NCI-H82 (cell line): ENCODE measurements at regions not wholly inside any gene's neighbourhood (a gene's known extent, or its start where the extent isn't known, plus 50 kb on each side); places are given as distances from the start of the nearest gene placed in this dataset.

Experiments
- DNase-seq: peaks from one replicate; lab custom pipeline; 2025; lab: John Stamatoyannopoulos, UW

DNA sequence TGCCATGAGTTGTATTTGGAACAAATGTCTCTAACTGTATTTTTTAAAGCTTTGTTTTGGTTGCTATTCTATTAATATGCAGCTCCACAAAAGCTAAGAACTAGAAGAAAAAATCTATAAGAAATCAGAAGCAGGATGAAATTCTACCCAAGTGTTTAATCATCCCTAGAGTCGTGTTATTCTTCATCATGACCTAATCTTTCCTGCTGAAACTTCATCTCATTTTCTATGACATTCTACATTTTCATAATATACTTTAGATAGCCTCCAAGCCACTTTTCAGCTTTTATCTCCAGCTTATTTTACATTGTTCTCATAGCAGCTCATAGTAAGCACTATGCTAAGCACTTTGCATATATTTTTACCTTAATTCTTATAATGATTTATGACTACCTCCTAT is 302.8 kb downstream of the FOXO1 start:
- DNase-seq = no peak

DNA sequence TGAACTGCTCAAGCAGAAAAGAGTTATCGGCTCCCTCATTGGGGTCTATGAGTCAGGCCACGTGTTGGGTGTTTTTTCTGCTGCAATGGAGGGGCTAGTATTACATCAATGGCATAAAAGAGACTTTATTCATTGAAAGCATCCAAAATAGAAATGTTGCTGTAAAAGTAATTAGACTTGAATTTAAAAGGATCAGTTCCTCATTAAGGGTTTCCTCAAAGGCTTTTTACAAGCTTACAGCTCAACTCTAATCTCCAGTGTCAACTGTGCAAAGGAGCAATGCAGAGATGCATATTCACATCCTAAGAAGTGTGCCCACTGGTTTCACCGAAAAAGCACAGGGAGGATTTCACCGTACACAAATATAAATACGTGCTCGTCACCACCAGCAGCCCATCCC is 300.3 kb downstream of the FOXO1 start:
- DNase-seq = peak; percentile 82

- DNase-seq = no peak
These were observed 298.1 kb downstream of the FOXO1 start for GRCh38 chr13:40368127-40368891.

DNA sequence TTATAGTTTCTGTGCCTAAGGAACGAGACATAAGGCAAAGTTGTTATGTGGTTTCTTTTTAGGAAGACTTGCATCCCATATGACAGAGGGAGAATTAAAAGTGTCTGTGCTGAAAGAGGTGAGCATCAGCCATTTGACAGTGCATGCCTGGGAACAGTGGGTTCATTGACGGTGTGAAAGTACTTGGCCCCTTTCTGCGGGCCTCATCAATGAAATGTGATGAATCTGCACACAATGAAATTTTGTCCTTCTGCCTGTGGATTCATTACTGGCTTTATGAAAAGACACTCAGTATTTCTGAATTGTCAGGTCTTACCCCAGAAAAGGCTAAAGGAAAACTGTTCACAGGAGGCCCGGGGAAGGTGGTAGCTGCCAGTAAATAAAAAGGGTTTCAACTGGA is 295.8 kb downstream of the FOXO1 start:
- no peak for DNase-seq

DNA sequence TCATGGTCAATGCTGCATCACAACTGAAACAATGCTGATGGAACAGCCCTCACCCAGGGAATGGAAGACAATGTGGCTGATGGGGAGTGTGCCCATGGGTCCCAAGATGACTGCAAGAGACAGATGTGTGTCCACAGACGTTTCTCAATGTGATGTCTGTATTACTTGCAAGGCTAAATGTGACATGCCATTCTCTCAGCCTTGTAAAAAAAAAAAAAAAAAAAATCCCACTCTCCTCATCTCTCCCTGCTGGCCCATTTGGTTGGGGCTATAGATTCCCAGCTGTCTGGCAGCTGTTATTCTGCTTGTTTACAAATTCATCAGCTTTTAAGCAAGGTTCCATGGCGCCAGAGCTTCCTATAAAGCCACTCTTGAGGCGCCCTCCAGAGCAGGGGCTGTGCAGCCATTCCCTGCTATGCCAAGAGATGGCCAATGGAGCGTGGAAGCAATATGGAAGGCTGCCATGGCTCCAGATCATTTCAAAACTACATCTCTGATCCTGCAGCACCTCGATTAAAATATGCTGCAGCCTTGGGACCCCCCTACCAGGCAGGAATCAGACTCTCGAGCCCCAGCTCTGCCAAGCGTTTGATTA is 294.8 kb downstream of the FOXO1 start:
- no peak for DNase-seq

GRCh38 chr13:40373608-40374007 is 292.8 kb downstream of the FOXO1 start:
- peak; percentile 23 for DNase-seq

DNA sequence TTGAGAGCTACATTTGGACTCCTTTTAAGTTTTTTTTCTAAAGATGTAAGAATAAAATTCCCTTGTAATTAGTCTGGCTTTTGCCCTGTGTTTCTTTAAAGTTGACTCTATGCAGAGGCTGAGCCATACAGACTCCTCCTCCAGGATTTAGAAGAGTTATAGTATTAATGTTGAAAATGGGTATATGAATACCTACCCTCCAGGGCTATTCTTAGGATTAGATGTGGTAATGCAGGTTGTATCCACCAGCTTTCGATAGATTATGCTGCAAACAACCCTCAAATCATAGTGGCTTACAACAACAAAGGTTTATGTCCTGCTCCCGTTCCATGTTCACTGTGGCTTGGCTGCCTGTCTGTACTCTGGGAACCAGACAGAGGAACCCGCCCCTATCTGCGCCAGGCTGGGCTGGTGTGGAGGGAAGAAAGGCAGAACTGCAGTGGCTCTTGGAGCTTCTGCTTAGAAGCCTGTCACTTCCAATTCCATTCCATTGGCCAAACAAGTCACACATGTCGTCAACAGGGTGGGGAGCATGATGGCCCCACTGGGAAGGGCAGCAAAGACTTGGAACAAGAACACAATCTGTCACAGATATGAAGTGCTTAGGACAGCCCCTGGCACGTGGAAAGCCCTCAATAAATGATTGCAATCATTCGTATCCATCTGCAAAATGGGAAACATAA is 290.8 kb downstream of the FOXO1 start:
- no peak for DNase-seq

GRCh38 chr13:40376296-40376849 is 290.1 kb downstream of the FOXO1 start:
- no peak for DNase-seq

GRCh38 chr13:40376867-40377535 is 289.4 kb downstream of the FOXO1 start:
- DNase-seq = no peak

- no peak for DNase-seq
These were observed 288.7 kb downstream of the FOXO1 start for GRCh38 chr13:40377783-40378182.

- DNase-seq = no peak
These were observed 287.2 kb downstream of the FOXO1 start for GRCh38 chr13:40379196-40379595.

DNA sequence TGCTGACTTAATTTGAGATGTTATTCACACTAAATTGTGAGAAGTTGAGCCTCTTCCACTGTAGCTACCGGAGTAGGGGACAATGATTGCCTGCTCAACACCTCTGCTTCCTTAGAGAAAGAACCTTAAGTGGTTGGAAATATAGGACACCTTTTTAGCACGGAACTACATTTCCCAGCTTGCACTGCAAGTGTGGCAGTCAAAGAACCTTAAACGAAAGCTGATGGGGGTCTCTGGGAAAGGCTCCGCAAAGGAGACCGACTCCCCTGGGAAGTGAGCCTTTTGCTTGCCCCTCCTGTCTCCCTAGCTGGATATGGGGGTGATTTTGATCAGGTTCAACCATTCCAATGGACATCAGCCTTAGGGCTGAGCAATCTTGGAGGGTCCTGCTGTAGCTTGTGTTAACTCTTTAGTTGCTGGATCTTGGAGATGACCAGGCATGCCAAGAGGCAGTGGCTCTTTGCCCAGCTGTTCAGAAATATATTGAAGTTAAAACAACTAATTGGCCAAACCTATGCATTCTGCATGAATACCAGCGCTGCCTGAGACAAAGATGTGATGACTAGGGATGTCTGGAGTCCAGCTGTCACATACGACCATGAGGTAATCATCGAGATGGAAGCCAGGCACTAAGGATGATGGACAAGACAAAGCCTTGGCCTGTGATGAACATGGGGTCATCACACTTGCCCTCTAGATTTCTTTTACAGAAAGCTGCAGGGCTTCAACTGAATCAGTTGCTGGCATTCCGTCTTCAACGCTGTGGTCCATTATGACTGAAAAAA is 286.5 kb downstream of the FOXO1 start:
- no peak for DNase-seq

DNA sequence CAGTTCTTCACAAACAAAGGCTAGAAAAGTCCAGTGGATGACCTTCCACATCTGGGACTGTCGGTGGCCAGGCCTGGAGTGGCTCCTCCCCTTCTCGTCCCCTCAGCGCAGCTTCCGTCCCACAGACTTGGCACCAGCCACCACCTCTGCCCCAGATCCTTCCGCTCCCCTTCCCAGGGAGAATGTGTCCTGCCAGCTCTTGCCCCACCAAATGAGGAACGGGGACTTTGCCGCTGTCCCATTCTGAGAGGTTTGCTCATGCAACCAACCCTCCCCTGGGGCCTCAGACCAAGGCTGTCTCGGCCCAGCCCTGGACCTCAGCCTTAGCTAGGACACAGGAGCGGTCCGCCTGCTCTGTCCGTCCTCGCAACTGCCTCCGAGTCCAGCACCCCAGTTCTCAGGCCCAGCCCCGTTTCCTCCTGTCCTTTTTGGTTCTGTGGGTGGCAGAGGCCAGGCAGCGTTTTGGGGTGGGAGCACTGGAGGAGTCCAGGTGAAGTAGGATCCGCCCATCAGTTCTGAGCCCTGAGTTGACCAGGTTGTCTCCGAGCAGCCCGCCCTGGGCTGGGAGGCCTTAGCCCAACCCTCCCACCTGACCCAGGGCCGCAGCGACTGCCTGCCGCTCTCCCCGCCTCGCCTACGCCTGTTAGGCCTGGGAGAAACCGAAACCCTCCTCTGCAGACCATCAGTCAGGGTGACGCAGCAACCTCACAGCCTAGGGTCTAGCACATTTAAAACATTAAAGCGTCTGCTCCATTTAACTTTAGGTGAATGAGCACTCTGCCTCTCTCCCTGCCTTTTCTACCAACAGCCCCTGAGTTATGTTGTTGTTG is 284.3 kb downstream of the FOXO1 start:
- DNase-seq = no peak

DNA sequence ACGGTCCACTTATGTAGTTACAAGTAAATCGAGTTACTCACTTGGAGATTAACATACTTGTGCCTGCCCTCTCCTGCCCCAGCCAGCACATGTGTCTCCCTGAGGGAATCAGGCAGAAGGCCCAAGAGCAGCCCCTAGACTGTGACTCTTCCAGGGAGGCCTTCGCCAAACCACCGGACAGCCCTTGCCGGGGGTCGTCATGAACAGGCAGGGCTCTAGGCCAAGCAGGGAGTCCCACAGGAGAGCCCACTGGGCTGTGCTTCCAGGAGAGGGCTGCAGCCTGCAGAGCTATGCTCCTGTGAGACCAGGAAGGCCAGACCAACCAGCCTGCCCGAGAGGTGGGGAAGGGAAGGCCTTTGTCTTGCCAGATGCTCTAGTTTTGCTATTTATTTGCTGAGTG is 283.3 kb downstream of the FOXO1 start:
- DNase-seq = peak; percentile 24

GRCh38 chr13:40383885-40384284 is 282.6 kb downstream of the FOXO1 start:
- DNase-seq = peak; percentile 24

DNA sequence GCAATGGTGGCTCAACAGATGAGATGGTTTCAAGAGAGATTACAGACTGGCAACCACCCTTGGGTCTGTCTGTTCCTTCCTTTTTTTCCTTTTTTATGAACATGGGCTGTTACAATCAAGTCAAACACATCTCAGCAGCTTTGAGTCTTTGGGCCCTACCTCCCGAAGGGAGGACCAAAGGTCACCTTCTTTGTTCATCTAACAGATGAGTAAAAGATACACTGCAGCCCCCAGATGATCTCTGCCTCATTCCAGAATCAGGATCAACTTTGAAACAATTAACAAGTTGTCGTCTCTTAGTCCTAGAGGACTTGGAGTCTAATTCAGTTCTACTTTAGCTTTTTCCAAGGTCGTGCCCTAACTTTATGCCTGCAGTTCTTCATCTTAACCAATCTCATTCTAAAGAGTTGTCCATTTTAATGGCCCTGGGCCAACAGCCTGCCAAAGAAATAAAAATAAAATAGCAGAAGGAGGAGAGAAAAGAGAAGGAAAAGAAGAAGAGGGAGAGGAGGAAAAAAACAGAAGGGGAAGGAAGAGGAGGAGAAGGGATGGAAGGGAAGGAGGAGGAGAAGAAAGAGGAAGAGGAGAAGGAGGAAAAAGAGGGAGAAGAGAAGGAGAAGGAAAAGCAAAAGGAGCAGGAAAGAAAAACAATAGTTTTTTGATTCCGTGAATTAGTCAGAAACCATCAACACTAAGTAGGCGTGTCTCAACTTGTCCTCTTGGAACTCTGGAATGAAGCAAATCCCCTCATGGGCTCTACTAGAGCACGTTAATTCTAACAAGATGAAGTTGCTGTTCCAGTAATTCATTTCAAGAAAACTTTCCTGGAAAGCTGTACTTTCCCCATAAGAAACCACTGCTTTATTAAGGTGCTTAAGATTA is 281.2 kb downstream of the FOXO1 start:
- peak; percentile 57 for DNase-seq

DNA sequence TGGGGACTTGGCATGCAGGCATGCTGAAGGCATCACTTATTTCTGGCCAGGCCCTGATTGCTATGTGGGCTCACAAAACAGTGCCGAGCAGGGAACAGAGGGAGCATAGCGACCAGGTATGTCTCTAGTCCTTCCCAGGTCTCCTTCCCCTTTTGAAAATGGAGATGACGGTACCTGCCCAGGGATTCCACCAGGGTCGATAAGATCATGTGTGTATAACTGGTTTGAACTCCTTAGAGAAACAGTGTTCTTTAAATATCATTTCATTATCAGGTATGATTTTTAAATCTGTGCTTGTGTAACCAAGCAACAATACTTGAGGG is 280.6 kb downstream of the FOXO1 start:
- peak; percentile 57 for DNase-seq

DNA sequence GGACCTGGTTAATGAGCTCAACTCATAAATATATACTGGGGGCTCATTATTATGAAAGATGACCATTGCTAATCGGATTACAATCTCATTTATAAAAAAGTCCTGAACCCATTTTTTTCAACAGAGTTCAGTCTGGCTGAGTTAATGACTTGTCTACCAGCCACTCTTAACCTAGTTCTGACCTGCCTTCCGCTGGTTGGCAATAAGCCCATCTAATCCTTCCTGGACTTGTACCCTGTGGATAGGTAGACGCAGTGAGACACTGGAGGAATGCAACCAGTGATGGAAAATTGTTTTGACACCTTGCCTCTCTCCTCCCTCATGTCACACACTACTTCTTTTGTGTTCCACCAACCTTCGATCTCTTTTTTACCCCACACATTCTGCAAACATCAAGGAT is 279.9 kb downstream of the FOXO1 start:
- peak; percentile 73 for DNase-seq

DNA sequence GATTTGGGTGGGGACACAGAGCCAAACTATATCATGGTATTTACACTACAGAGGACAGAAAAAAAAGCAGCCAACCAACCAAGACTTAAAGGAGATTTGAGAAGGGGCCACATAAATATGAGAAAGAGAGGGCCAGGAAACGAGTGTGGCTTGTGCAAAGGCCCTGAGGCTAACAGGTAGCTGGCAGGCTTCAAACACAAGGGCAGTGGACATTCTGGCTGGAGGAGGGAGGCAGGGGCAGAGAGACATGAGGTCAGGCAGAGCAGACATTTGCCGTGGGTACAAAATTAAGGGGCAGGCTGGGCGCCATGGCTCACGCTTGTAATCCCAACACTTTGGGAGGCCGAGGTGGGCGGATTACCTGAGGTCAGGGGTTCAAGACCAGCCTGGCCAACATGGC is 278.7 kb downstream of the FOXO1 start:
- DNase-seq = no peak

DNA sequence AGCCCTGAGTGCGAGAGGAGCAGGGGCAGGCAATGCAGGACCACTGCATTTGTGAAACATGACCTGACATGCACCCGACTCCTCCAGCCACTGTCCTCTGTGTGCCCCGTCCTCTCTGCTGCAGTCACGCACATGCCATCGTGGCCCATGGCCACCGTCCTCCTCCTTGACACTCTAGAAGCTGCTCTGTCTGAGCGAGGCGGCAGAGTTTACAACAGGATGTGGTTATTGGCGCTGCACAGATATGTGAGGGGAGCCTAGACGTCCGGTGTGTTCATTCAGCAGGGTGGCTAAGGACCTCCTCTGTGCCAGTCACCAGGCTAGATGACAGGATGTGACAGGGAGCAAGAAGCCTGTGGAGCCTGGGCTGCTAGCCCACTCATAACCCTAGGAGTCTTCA is 277.8 kb downstream of the FOXO1 start:
- no peak for DNase-seq
